GM23338 (cell line): ENCODE measurements at regions not wholly inside any gene's neighbourhood (a gene's known extent, or its start where the extent isn't known, plus 50 kb on each side); places are given as distances from the start of the nearest gene placed in this dataset.
A peak's percentile ranks its signal among the peaks of the same experiment; 100 is the strongest.

ENCODE experiments used
- ATAC-seq: fragments of 200-7000 bp; cut with Tn5 transposase; 3 replicates; pipeline ENCODE4 v1.9.1; 2020
- DNase-seq: peaks from one replicate; pipeline ENCODE4 v3.0.0-alpha.2; 2015; ENCODE audit warnings: low spot score
- H2AFZ ChIP-seq: fragments of 200-600 bp; sonication (generic); 2 replicates; pipeline ENCODE4 v1.8.0; 2016; ENCODE audit warnings: antibody characterized with exemption, mild to moderate bottlenecking, moderate library complexity
- H3F3A ChIP-seq: fragments of 200-600 bp; sonication (generic); replicated peaks from 2 replicates; pipeline ENCODE4 v1.8.0; 2017; ENCODE audit warnings: antibody characterized with exemption, mixed run types, low read depth
- H3K27ac ChIP-seq: fragments of 200-600 bp; sonication (generic); 2 replicates; pipeline ENCODE4 v1.6.1; 2016; ENCODE audit warnings: low read depth
- H3K27me3 ChIP-seq: fragments of 200-600 bp; sonication (generic); 2 replicates; pipeline ENCODE4 v1.8.0; 2016; ENCODE audit warnings: mild to moderate bottlenecking, mixed run types, moderate library complexity; ENCODE audit not compliant: insufficient read depth
- H3K36me3 ChIP-seq: fragments of 200-600 bp; sonication (generic); 2 replicates; pipeline ENCODE4 v1.8.0; 2016; ENCODE audit warnings: mild to moderate bottlenecking; ENCODE audit not compliant: insufficient read depth
- H3K4me1 ChIP-seq: fragments of 200-600 bp; sonication (generic); 2 replicates; pipeline ENCODE4 v1.8.0; 2016; ENCODE audit warnings: mild to moderate bottlenecking, moderate library complexity; ENCODE audit not compliant: insufficient read depth
- H3K4me2 ChIP-seq: fragments of 200-600 bp; sonication (generic); 2 replicates; pipeline ENCODE4 v1.7.1; 2017; ENCODE audit warnings: mixed run types
- H3K4me3 ChIP-seq: fragments of 200-600 bp; sonication (generic); 2 replicates; pipeline ENCODE4 v1.6.1; 2016; ENCODE audit warnings: mixed run types
- H3K79me2 ChIP-seq: fragments of 200-600 bp; sonication (generic); replicated peaks from 2 replicates; pipeline ENCODE4 v1.8.0; 2017; ENCODE audit warnings: mild to moderate bottlenecking; ENCODE audit not compliant: insufficient read depth
- H3K9me2 ChIP-seq: fragments of 200-600 bp; sonication (generic); 2 replicates; pipeline ENCODE4 v1.8.0; 2017; ENCODE audit not compliant: insufficient read depth
- H4K20me1 ChIP-seq: fragments of 200-600 bp; sonication (generic); replicated peaks from 2 replicates; pipeline ENCODE4 v1.8.0; 2017; ENCODE audit warnings: mild to moderate bottlenecking; ENCODE audit not compliant: insufficient read depth
- H3K27ac Mint-ChIP-seq: 2 replicates; pipeline ENCODE4 v1.8.0; 2020; ENCODE audit warnings: inconsistent platforms, mild to moderate bottlenecking, moderate library complexity, mixed read lengths
- H3K27me3 Mint-ChIP-seq: 3 replicates; pipeline ENCODE4 v1.8.0; 2022; ENCODE audit warnings: low read depth, mild to moderate bottlenecking, moderate library complexity, mixed read lengths, inconsistent platforms; ENCODE audit not compliant: insufficient read depth, poor library complexity
- H3K36me3 Mint-ChIP-seq: 3 replicates; pipeline ENCODE4 v1.8.0; 2021; ENCODE audit warnings: low read depth, mild to moderate bottlenecking, inconsistent platforms, moderate library complexity, mixed read lengths
- H3K4me1 Mint-ChIP-seq: 3 replicates; pipeline ENCODE4 v1.8.0; 2020; ENCODE audit warnings: mild to moderate bottlenecking, inconsistent platforms, mixed read lengths
- H3K4me3 Mint-ChIP-seq: 3 replicates; pipeline ENCODE4 v1.8.0; 2021; ENCODE audit warnings: moderate library complexity, mild to moderate bottlenecking, inconsistent platforms, mixed read lengths
- H3K9me3 Mint-ChIP-seq: 3 replicates; pipeline ENCODE4 v1.8.0; 2020; ENCODE audit warnings: moderate library complexity, mild to moderate bottlenecking, inconsistent platforms, mixed read lengths
- CREB1 ChIP-seq: fragments of 250-450 bp; sonication (Bioruptor Pico); IDR thresholded peaks from 2 replicates; pipeline ENCODE4 v1.5.0; 2020; ENCODE audit warnings: low read depth, mild to moderate bottlenecking, moderate library complexity
- ETS1 ChIP-seq: IDR thresholded peaks from 2 replicates; pipeline ENCODE4 v1.6.1; 2016; ENCODE audit warnings: antibody characterized with exemption
- EZH2 ChIP-seq: fragments of 200-600 bp; sonication (generic); IDR thresholded peaks from one replicate; pipeline ENCODE4 v1.8.0; 2017; ENCODE audit warnings: antibody characterized with exemption, mild to moderate bottlenecking, low read depth; ENCODE audit not compliant: unreplicated experiment
- EZH2phosphoT487 ChIP-seq: fragments of 200-600 bp; sonication (generic); IDR thresholded peaks from one replicate; pipeline ENCODE4 v1.8.1; 2018; ENCODE audit warnings: antibody characterized with exemption; ENCODE audit not compliant: unreplicated experiment
- JUNB ChIP-seq: IDR thresholded peaks from one replicate; pipeline ENCODE4 v1.6.1; 2016; ENCODE audit warnings: antibody characterized with exemption; ENCODE audit not compliant: unreplicated experiment
- NANOG ChIP-seq: IDR thresholded peaks from 2 replicates; pipeline ENCODE4 v1.6.1; 2016; ENCODE audit warnings: antibody characterized with exemption, borderline replicate concordance
- POLR2AphosphoS5 ChIP-seq: IDR thresholded peaks from 2 replicates; pipeline ENCODE4 v1.6.1; 2016; ENCODE audit warnings: antibody characterized with exemption, low read depth
- STAT1 ChIP-seq: IDR thresholded peaks from one replicate; pipeline ENCODE4 v1.6.1; 2016; ENCODE audit warnings: antibody characterized with exemption; ENCODE audit not compliant: unreplicated experiment
- ZNF114 ChIP-seq: fragments of 250-450 bp; sonication (Bioruptor Pico); IDR thresholded peaks from 2 replicates; pipeline ENCODE4 v1.5.0; 2020; ENCODE audit warnings: mild to moderate bottlenecking, moderate library complexity
- ZNF331 ChIP-seq: fragments of 250-450 bp; sonication (Bioruptor Pico); IDR thresholded peaks from 2 replicates; pipeline ENCODE4 v1.5.0; 2020; ENCODE audit warnings: low read depth, mild to moderate bottlenecking, moderate library complexity
- ZNF462 ChIP-seq: fragments of 250-450 bp; sonication (Bioruptor Pico); IDR thresholded peaks from 2 replicates; pipeline ENCODE4 v1.5.0; 2020; ENCODE audit warnings: mild to moderate bottlenecking, moderate library complexity

GRCh38 chr1:87696483-87696882 lies 367.8 kb downstream of the LMO4 start:
- no peak for ATAC-seq
- no peak overlapping the region for H3K4me3 ChIP-seq
- H3K4me1 Mint-ChIP-seq = no peaks in the 10 kb centered on the region
- H3K9me2 ChIP-seq = peaks cover 3% of the 10 kb centered on the region; the same call in 1 of the 2 replicates
- H3K36me3 Mint-ChIP-seq = peaks cover 12% of the 10 kb centered on the region
- peak overlapping the region; percentile 44; the same call in 1 of the 2 replicates for H2AFZ ChIP-seq
- H3K27ac Mint-ChIP-seq = no peak overlapping the region
- DNase-seq = no peak
- H3K9me3 Mint-ChIP-seq = peaks cover 14% of the 10 kb centered on the region
- H3K4me2 ChIP-seq = no peak overlapping the region
- no peak overlapping the region for H3K27ac ChIP-seq
- H4K20me1 ChIP-seq = no peaks in the 10 kb centered on the region
- H3K79me2 ChIP-seq = no peaks in the 10 kb centered on the region
- 0 out of 2 replicates have a peak, but pooled peaks cover 4% of the 10 kb centered on the region for H3K36me3 ChIP-seq
- H3K4me1 ChIP-seq = no peaks in the 10 kb centered on the region
- H3K27me3 ChIP-seq = no peaks in the 10 kb centered on the region
- peaks cover 2% of the 10 kb centered on the region for H3K27me3 Mint-ChIP-seq
- no peak overlapping the region for H3K4me3 Mint-ChIP-seq
- no peak for TF ChIP-seq ETS1
- no peak for TF ChIP-seq NANOG
- TF ChIP-seq CREB1 (CRISPR knock-in tag) = no peak
- no peak for TF ChIP-seq EZH2phosphoT487
- TF ChIP-seq EZH2 = no peak
- TF ChIP-seq STAT1 = no peak
- H3F3A ChIP-seq = no peaks in the 10 kb centered on the region

- DNase-seq (no peak), ATAC-seq (no peak)
- no peak overlapping the region for H3K27ac Mint-ChIP-seq
- Histone ChIP-seq H3K79me2 (no peaks in the 10 kb centered on the region), H3K9me2 (no peaks in the 10 kb centered on the region; the same call in 1 of the 2 replicates), H3K27me3 (no peaks in the 10 kb centered on the region), H2AFZ (no peak overlapping the region), H3K4me2 (no peak overlapping the region), H3K4me1 (peaks cover 9% of the 10 kb centered on the region; the same call in 1 of the 2 replicates), H3K27ac (no peak overlapping the region), H4K20me1 (no peaks in the 10 kb centered on the region), H3K36me3 (0 out of 2 replicates have a peak, but pooled peaks cover 4% of the 10 kb centered on the region), H3F3A (no peaks in the 10 kb centered on the region), H3K4me3 (no peak overlapping the region)
- peaks cover 4% of the 10 kb centered on the region for H3K4me1 Mint-ChIP-seq
- H3K36me3 Mint-ChIP-seq = peaks cover 27% of the 10 kb centered on the region
- H3K9me3 Mint-ChIP-seq = peaks cover 36% of the 10 kb centered on the region
- H3K4me3 Mint-ChIP-seq = no peak overlapping the region
- peaks cover 2% of the 10 kb centered on the region for H3K27me3 Mint-ChIP-seq
- TF ChIP-seq ZNF462 (CRISPR knock-in tag) (no peak), POLR2AphosphoS5 (no peak), ZNF331 (CRISPR knock-in tag) (no peak), JUNB (no peak), EZH2phosphoT487 (no peak), EZH2 (no peak), STAT1 (no peak), ETS1 (no peak), ZNF114 (CRISPR knock-in tag) (no peak), CREB1 (CRISPR knock-in tag) (no peak)
These were observed 373.8 kb downstream of the LMO4 start for GRCh38 chr1:87702455-87702854.
